ENCODE measurements at regions not wholly inside any gene's neighbourhood (a gene's known extent, or its start where the extent isn't known, plus 50 kb on each side); places are given as distances from the start of the nearest gene placed in this dataset.
"Not testable (repeated sequence)": the region's sequence is repeated elsewhere in the genome, so short reads cannot be mapped to it uniquely, and the experiment has no call there.

- H3K9me3 Mint-ChIP-seq, result peaks cover 4% of the 10 kb centered on the region
- H3K4me1 Mint-ChIP-seq, result no peaks in the 10 kb centered on the region
- no peak for DNase-seq
- ATAC-seq (ENCODE audit: low read depth), result no peak
- POLR2A ChIA-PET, result no interaction called here
- no peak overlapping the region for H3K4me3 Mint-ChIP-seq
- no peaks in the 10 kb centered on the region for H3K27me3 Mint-ChIP-seq
- H3K36me3 Mint-ChIP-seq, result no peaks in the 10 kb centered on the region
- H3K27ac Mint-ChIP-seq, result no peak overlapping the region
Measured at GRCh38 chr13:67946131-67946530, 716.0 kb upstream of the PCDH9 start.

DNA sequence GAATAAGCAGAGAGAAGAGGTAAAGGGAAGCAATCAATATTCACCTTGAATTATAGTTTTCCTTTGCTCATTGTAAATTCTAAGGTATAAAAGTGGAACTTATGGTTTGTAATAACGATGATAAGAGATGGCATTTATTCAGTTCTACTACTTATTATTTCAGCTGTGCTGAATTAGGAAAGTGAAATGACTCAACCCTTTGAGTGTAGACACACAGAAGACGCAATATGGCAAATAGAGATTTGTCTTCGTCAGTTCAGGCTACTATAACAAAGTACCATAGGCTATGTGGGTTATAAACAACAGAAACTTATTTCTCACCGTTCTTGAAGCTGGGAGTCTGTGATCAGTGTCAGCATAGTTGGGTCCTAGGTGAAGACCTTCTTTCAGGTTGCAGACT, 713.0 kb upstream of the PCDH9 start:
- no peak for DNase-seq
- H3K9me3 Mint-ChIP-seq, result peaks cover 2% of the 10 kb centered on the region
- no peak overlapping the region for H3K4me3 Mint-ChIP-seq
- H3K27ac Mint-ChIP-seq, result no peak overlapping the region
- no peak for ATAC-seq (ENCODE audit: low read depth)
- no peaks in the 10 kb centered on the region for H3K27me3 Mint-ChIP-seq
- POLR2A ChIA-PET, result no interaction called here
- H3K4me1 Mint-ChIP-seq, result no peaks in the 10 kb centered on the region
- H3K36me3 Mint-ChIP-seq, result no peaks in the 10 kb centered on the region

DNA sequence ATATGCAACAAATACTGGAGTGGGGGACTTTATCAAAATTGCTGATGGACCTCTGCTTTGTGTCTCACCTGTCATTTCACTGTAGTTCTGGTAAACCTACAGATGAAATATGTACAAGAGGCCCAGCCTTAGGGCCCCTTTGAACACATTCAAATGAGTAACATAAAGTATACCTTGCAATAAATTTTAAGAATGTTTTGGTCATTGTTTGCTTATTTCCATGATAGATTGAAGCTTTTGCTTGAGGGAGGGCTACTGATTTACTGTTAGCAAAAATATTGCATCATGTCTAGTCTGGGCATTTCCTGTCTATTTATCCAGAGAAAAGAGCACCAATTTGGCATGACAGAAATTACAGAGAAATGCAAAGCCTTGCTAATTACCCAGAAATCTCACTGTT, 705.5 kb upstream of the PCDH9 start:
- Mint-ChIP-seq H3K4me1 (no peaks in the 10 kb centered on the region), H3K4me3 (no peak overlapping the region)
- no peak for ATAC-seq (ENCODE audit: low read depth)

DNA sequence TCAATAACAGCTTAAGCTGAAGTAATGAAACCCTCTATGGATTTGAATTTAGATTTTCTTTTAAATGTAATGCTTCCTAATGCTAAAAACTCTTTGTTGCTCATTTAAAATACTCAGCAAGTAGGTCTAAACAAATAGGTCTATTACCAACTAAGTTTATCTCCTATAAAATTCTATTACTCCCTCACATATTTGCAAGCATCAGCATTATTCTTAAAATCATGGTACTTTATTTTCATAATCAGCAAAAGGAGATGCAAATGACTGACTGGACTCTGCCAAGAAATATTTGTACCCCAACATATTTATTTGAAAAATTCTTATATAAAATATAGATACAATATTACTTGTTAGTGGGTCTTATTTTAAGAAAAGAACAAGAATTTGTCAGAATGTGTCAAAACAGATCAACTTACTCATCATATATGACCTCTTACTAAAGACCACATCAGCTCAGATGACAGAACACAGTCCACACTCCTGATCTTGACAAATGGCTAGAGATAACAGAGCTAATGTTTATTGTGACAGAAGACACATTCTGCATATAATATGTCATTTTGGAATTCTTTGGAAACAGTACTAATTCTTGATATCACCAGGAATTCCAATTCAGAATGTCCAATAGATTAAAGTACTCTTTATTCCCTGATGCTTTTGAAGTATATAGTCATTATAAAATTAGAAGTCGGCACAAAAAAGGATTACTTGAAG, 704.6 kb upstream of the PCDH9 start:
- H3K4me1 Mint-ChIP-seq, result no peaks in the 10 kb centered on the region
- no peak overlapping the region for H3K27ac Mint-ChIP-seq
- DNase-seq (no peak), ATAC-seq (ENCODE audit: low read depth) (no peak)
- peaks cover 5% of the 10 kb centered on the region for H3K9me3 Mint-ChIP-seq
- no peaks in the 10 kb centered on the region for H3K27me3 Mint-ChIP-seq
- no peaks in the 10 kb centered on the region for H3K36me3 Mint-ChIP-seq
- POLR2A ChIA-PET, result no interaction called here
- no peak overlapping the region for H3K4me3 Mint-ChIP-seq

More for the DNA sequence above, 705.5 kb upstream of the PCDH9 start:
- Mint-ChIP-seq H3K27ac (no peak overlapping the region), H3K36me3 (no peaks in the 10 kb centered on the region), H3K9me3 (peaks cover 5% of the 10 kb centered on the region), H3K27me3 (no peaks in the 10 kb centered on the region)
- DNase-seq, result no peak
- POLR2A ChIA-PET, result no interaction called here

DNA sequence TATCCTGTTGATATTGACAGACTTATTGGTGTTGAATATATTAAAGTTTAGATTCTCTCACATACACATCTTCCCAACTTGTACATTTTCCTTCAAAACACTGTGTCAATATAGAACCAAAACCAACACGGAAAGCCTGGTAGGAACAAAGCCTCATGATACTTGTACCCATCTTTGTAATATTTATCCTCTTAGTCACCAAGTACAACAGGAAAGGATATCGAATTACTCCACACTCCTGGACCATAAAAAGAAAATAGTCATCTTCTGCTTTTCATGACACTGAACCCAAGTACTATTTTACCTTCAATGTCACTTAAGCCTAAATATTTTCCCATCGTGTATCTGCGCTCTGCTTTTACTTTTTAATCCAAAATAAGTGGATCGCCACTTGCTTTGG, 702.9 kb upstream of the PCDH9 start:
- POLR2A ChIA-PET, result no interaction called here
- H3K4me1 Mint-ChIP-seq, result no peaks in the 10 kb centered on the region
- no peak for ATAC-seq (ENCODE audit: low read depth)

DNA sequence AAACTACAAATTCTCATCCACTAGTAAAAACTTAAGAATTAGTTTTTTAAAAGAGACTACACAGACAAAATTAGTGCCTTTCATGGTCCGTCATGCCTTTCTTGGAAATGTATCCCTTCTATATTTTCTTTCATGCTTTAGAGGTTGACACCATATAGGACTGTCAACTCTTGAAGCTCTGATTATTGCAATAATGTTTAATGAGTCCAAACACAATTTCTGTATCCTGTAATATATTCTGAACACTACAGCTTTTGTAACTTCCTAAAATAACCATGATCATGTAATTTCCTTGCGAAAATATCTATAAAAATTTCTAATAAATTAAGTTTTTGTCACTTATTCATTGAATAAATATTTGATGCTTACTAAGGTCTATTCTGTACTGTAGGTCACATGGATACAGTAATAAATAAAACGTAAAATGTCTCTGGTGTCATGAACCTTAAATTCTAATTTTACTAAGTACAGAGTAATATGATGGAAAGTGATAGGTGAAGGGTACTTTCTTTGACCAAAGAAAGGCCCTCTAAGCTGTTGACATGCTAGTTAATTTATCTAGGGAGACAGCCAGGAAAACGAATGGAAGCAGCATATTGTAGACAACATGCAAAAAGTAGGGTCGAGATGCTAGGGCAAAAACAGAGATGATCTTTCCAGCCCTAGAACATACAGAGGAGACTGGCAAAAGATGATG, 687.3 kb upstream of the PCDH9 start:
- ATAC-seq (ENCODE audit: low read depth) (no peak), DNase-seq (no peak)
- POLR2A ChIA-PET, result no interaction called here
- Mint-ChIP-seq H3K4me1 (no peaks in the 10 kb centered on the region), H3K36me3 (no peaks in the 10 kb centered on the region), H3K4me3 (no peak overlapping the region), H3K27me3 (no peaks in the 10 kb centered on the region), H3K27ac (no peak overlapping the region), H3K9me3 (peaks cover 5% of the 10 kb centered on the region)

More for the DNA sequence above, 702.9 kb upstream of the PCDH9 start:
- no peaks in the 10 kb centered on the region for H3K27me3 Mint-ChIP-seq
- no peak overlapping the region for H3K4me3 Mint-ChIP-seq
- no peaks in the 10 kb centered on the region for H3K36me3 Mint-ChIP-seq
- no peak overlapping the region for H3K27ac Mint-ChIP-seq
- no peak for DNase-seq
- peaks cover 2% of the 10 kb centered on the region for H3K9me3 Mint-ChIP-seq

GRCh38 chr13:67916650-67917049, 686.5 kb upstream of the PCDH9 start:
- DNase-seq (no peak), ATAC-seq (ENCODE audit: low read depth) (no peak)
- Mint-ChIP-seq H3K4me3 (no peak overlapping the region), H3K9me3 (peaks cover 5% of the 10 kb centered on the region), H3K27me3 (no peaks in the 10 kb centered on the region), H3K4me1 (no peaks in the 10 kb centered on the region), H3K36me3 (no peaks in the 10 kb centered on the region), H3K27ac (no peak overlapping the region)
- POLR2A ChIA-PET, result no interaction called here

- H3K4me3 Mint-ChIP-seq, result no peak overlapping the region
Measured at GRCh38 chr13:67914535-67914934, 684.4 kb upstream of the PCDH9 start.

GRCh38 chr13:67902960-67903359, 672.8 kb upstream of the PCDH9 start:
- H3K36me3 Mint-ChIP-seq; H3K27me3 Mint-ChIP-seq; DNase-seq; H3K4me1 Mint-ChIP-seq; H3K27ac Mint-ChIP-seq; H3K4me3 Mint-ChIP-seq; POLR2A ChIA-PET; ATAC-seq (ENCODE audit: low read depth): not testable (repeated sequence)
- H3K9me3 Mint-ChIP-seq, result peaks cover 23% of the 10 kb centered on the region

More at GRCh38 chr13:67914535-67914934, 684.4 kb upstream of the PCDH9 start:
- H3K9me3 Mint-ChIP-seq, result peaks cover 5% of the 10 kb centered on the region
- H3K36me3 Mint-ChIP-seq, result no peaks in the 10 kb centered on the region
- H3K27ac Mint-ChIP-seq, result no peak overlapping the region
- POLR2A ChIA-PET, result no interaction called here
- no peaks in the 10 kb centered on the region for H3K4me1 Mint-ChIP-seq
- DNase-seq (no peak), ATAC-seq (ENCODE audit: low read depth) (no peak)
- H3K27me3 Mint-ChIP-seq, result no peaks in the 10 kb centered on the region

DNA sequence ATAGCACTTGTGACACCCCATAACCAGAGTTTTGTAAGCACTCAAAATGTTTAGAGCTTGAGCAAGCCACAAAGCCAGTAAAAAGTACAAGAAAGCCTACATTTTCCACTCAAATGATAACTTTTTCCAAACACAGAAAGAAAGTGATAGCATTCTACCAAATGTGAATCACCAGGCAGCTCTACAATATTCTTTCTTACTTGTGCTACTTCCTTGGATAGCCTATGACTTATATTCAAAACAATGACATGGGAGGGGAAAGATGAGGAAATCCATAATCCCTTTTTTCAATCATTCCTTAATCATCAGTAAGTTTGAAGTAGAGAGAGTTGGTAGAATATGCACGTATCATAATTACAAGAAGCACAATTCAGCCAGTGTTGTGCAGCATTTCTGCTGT, 650.8 kb upstream of the PCDH9 start:
- ATAC-seq (ENCODE audit: low read depth) (no peak), DNase-seq (no peak)
- Mint-ChIP-seq H3K36me3 (no peaks in the 10 kb centered on the region), H3K9me3 (no peaks in the 10 kb centered on the region), H3K27me3 (no peaks in the 10 kb centered on the region), H3K27ac (no peak overlapping the region), H3K4me1 (no peaks in the 10 kb centered on the region), H3K4me3 (no peak overlapping the region)
- POLR2A ChIA-PET, result no interaction called here

DNA sequence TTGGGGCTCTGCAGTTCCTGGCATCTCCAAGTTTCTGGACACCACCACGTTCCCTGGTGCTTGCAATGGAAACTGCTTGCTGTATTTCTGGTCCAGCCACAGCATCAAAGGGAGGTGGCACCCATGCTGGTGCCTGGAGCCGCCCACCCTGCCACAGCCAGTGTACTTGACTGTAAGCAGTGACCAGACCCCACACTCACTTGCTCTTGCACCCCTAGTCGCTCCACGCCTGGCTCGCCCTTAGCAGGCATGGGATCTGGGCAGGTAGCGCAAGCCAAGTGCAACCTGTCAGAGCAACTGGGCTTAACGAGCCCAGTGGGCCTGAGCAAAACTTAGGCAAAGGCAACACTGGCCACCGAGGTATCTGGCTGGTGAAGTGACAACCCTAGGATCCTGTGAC, 648.2 kb upstream of the PCDH9 start:
- ATAC-seq (ENCODE audit: low read depth), result no peak
- POLR2A ChIA-PET, result no interaction called here
- H3K4me3 Mint-ChIP-seq, result no peak overlapping the region
- no peak overlapping the region for H3K27ac Mint-ChIP-seq
- no peaks in the 10 kb centered on the region for H3K36me3 Mint-ChIP-seq
- H3K9me3 Mint-ChIP-seq, result no peaks in the 10 kb centered on the region
- H3K27me3 Mint-ChIP-seq, result no peaks in the 10 kb centered on the region
- DNase-seq, result no peak
- H3K4me1 Mint-ChIP-seq, result no peaks in the 10 kb centered on the region

DNA sequence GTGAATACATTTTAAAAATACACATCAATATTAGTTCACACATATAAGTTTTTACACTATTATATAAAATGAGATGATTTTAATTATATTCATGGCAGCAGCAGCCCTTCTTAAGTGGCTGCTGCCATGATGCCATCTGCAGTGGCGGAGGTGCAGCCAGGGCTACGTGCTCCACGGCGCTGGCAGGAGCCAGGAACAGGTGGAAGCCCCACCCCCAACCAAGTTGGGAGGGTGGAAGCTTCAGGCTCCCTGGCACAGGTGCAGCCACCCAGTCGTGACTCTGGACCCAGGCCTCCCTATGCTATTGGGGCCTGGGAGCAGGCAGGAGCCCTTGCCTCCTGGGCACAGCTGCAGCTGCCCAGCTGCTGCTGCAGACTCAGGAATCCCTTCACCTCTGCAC, 646.9 kb upstream of the PCDH9 start:
- DNase-seq (no peak), ATAC-seq (ENCODE audit: low read depth) (no peak)
- Mint-ChIP-seq H3K4me1 (no peaks in the 10 kb centered on the region), H3K27me3 (no peaks in the 10 kb centered on the region), H3K36me3 (no peaks in the 10 kb centered on the region), H3K27ac (no peak overlapping the region), H3K9me3 (no peaks in the 10 kb centered on the region), H3K4me3 (no peak overlapping the region)
- POLR2A ChIA-PET, result no interaction called here

DNA sequence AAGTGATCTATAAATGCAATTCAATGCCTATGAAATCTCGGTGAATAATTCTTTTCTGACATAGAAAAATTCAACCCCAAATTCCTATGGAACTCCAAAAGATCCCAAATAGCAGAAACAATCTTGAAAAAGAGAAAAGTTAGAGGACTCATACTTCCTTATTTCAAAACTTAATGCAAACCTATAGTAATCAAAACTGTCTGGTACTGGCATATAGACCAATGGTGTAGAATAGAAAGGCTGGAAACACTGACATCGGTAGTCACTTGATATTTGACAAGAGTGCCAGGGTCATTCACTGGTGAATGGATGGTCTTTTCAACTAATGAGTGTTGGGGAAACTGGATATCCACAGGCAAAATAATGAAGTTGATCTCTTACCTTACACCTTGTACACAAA, 637.1 kb upstream of the PCDH9 start:
- H3K9me3 Mint-ChIP-seq, result peaks cover 3% of the 10 kb centered on the region
- no peaks in the 10 kb centered on the region for H3K27me3 Mint-ChIP-seq
- POLR2A ChIA-PET, result no interaction called here
- H3K36me3 Mint-ChIP-seq, result no peaks in the 10 kb centered on the region
- DNase-seq (no peak), ATAC-seq (ENCODE audit: low read depth) (no peak)
- no peaks in the 10 kb centered on the region for H3K4me1 Mint-ChIP-seq
- no peak overlapping the region for H3K4me3 Mint-ChIP-seq
- no peak overlapping the region for H3K27ac Mint-ChIP-seq

DNA sequence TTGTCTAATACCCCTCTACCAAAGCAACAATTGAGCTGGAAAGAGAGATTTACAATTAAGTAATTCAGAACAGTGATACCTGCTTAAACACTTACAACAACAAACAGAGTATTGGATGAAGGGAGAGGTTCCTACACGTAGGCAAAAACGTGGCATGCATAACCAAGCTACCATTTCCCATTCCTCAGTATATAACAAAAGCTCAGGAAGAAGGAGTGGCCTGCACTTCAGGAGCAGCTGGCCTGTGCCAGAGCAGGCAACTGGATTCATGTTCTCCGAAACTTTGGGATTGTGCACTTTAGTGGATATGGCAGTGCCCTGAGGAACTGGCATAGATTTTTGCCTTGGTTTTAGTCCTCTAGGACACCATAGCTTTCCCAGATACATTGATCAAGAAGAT, 630.2 kb upstream of the PCDH9 start:
- DNase-seq (no peak), ATAC-seq (ENCODE audit: low read depth) (no peak)
- H3K27me3 Mint-ChIP-seq, result no peaks in the 10 kb centered on the region
- H3K27ac Mint-ChIP-seq, result no peak overlapping the region
- POLR2A ChIA-PET, result no interaction called here
- peaks cover 12% of the 10 kb centered on the region for H3K9me3 Mint-ChIP-seq
- no peak overlapping the region for H3K4me3 Mint-ChIP-seq
- no peaks in the 10 kb centered on the region for H3K4me1 Mint-ChIP-seq
- no peaks in the 10 kb centered on the region for H3K36me3 Mint-ChIP-seq
